A673 (cell line): ENCODE measurements at regions not wholly inside any gene's neighbourhood (a gene's known extent, or its start where the extent isn't known, plus 50 kb on each side); places are given as distances from the start of the nearest gene placed in this dataset.

ENCODE experiments used
- CTCF ChIP-seq: fragments of 300-800, 200-600 bp; sonication (generic); conservative IDR thresholded peaks from 2 replicates; pipeline ENCODE4 v1.5.1; 2017; ENCODE audit warnings: low read depth, mild to moderate bottlenecking, antibody characterized with exemption, low read length, moderate library complexity, mixed read lengths
- EZH2 ChIP-seq: fragments of 200-600 bp; sonication (generic); IDR thresholded peaks from 2 replicates; pipeline ENCODE4 v1.6.1; 2017; ENCODE audit warnings: borderline replicate concordance, low read depth, mild to moderate bottlenecking, mixed read lengths, antibody characterized with exemption, low read length; ENCODE audit not compliant: poor library complexity, severe bottlenecking

DNA sequence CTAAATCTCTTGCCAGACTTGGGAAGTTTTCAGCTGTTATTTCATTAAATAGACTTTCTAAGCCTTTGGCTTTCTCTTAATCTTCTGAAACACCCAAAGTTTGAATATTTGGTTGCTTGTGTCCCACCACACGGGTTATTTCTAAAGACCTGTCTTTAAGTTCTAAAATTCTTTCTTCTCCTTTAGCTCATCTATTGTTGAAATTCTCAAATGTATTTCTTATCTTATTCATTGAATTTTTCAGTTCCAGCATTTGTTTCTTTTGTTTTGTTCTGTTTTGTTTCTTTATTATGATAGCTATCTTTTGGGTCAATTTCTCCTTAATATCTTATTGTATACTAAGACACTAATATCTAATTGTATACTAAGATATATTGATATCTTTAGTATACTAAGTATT, 97.0 kb downstream of the ARRDC4 start:
- TF ChIP-seq CTCF (no peak), EZH2 (no peak)
